Renal pelvis (tissue), 1 donor: ENCODE measurements at regions not wholly inside any gene's neighbourhood (a gene's known extent, or its start where the extent isn't known, plus 50 kb on each side); places are given as distances from the start of the nearest gene placed in this dataset.
"Not testable (repeated sequence)": the region's sequence is repeated elsewhere in the genome, so short reads cannot be mapped to it uniquely, and the experiment has no call there.

Source experiments
- DNase-seq: peaks from one replicate; pipeline ENCODE4 v3.0.0-alpha.2; 2013

- DNase-seq = no peak
Measured at GRCh38 chr5:67985686-67986387, 229.7 kb upstream of the PIK3R1 start.

- DNase-seq = no peak
Measured at GRCh38 chr5:67984546-67984945, 231.0 kb upstream of the PIK3R1 start.

GRCh38 chr5:67983251-67984110, 232.1 kb upstream of the PIK3R1 start:
- no peak for DNase-seq

- not testable (repeated sequence) for DNase-seq
Measured at GRCh38 chr5:67982160-67982559, 233.4 kb upstream of the PIK3R1 start.

GRCh38 chr5:67978171-67978570, 237.4 kb upstream of the PIK3R1 start:
- DNase-seq = no peak

- DNase-seq = no peak
Measured at GRCh38 chr5:67976891-67977601, 238.5 kb upstream of the PIK3R1 start.

- DNase-seq = no peak
Measured at GRCh38 chr5:67976181-67976580, 239.4 kb upstream of the PIK3R1 start.

GRCh38 chr5:67974471-67974870, 241.1 kb upstream of the PIK3R1 start:
- DNase-seq = no peak

GRCh38 chr5:67974054-67974453, 241.5 kb upstream of the PIK3R1 start:
- DNase-seq = no peak

- no peak for DNase-seq
Measured at GRCh38 chr5:67971971-67972821, 243.4 kb upstream of the PIK3R1 start.

- DNase-seq = no peak
Measured at GRCh38 chr5:67971223-67971830, 244.2 kb upstream of the PIK3R1 start.

- no peak for DNase-seq
Measured at GRCh38 chr5:67969631-67970030, 245.9 kb upstream of the PIK3R1 start.

- DNase-seq = no peak
Measured at GRCh38 chr5:67969176-67969575, 246.4 kb upstream of the PIK3R1 start.

GRCh38 chr5:67966712-67967111, 248.8 kb upstream of the PIK3R1 start:
- no peak for DNase-seq

GRCh38 chr5:67964619-67965018, 250.9 kb upstream of the PIK3R1 start:
- DNase-seq = no peak

GRCh38 chr5:67963789-67964519, 251.6 kb upstream of the PIK3R1 start:
- no peak for DNase-seq

GRCh38 chr5:67960939-67961338, 254.6 kb upstream of the PIK3R1 start:
- no peak for DNase-seq

- no peak for DNase-seq
Measured at GRCh38 chr5:67957374-67957773, 258.2 kb upstream of the PIK3R1 start.

- no peak for DNase-seq
Measured at GRCh38 chr5:67954351-67954750, 261.2 kb upstream of the PIK3R1 start.

GRCh38 chr5:67942421-67942820, 273.1 kb upstream of the PIK3R1 start:
- no peak for DNase-seq
